Activated CD8-positive, alpha-beta T cell treated with anti-CD3 and anti-CD28 coated beads for 36 hours (primary cell): ENCODE measurements at regions not wholly inside any gene's neighbourhood (a gene's known extent, or its start where the extent isn't known, plus 50 kb on each side); places are given as distances from the start of the nearest gene placed in this dataset.

Source experiments
- ATAC-seq: fragments of 200-7000 bp; cut with Tn5 transposase; one replicate; pipeline ENCODE4 v1.10.0; 2021; ENCODE audit warnings: mild to moderate bottlenecking, moderate library complexity
- CTCF ChIA-PET: fragments of 350-600 bp; sonication (Branson Sonifier 250); formaldehyde crosslinking; loops from one replicate; lab custom pipeline; 2021; ENCODE audit warnings: antibody characterized with exemption; lab: Charles Lee
- POLR2A ChIA-PET: fragments of 350-600 bp; sonication (Branson Sonifier 250); formaldehyde crosslinking; loops from one replicate; lab custom pipeline; 2021; ENCODE audit warnings: antibody characterized with exemption; lab: Charles Lee
- DNase-seq: peaks from one replicate; pipeline ENCODE4 v3.0.0-alpha.2; 2020
- H3K27ac Mint-ChIP-seq: one replicate; pipeline ENCODE4 v1.8.0; 2021; ENCODE audit warnings: mild to moderate bottlenecking, mixed read lengths
- H3K27me3 Mint-ChIP-seq: one replicate; pipeline ENCODE4 v1.8.0; 2021; ENCODE audit warnings: mixed read lengths
- H3K36me3 Mint-ChIP-seq: one replicate; pipeline ENCODE4 v1.8.0; 2021; ENCODE audit warnings: low read depth, mixed read lengths
- H3K4me1 Mint-ChIP-seq: one replicate; pipeline ENCODE4 v1.8.0; 2021; ENCODE audit warnings: low read depth, mixed read lengths
- H3K4me3 Mint-ChIP-seq: one replicate; pipeline ENCODE4 v1.8.0; 2021; ENCODE audit warnings: mild to moderate bottlenecking, moderate library complexity, mixed read lengths
- H3K9me3 Mint-ChIP-seq: one replicate; pipeline ENCODE4 v1.8.0; 2021; ENCODE audit warnings: mixed read lengths
- intact Hi-C: fragments of 100-400 bp; cut with micrococcal nuclease; formaldehyde crosslinking; loops from one replicate; pipeline ENCODE4 v1.10.0; 2022
- TF ChIP-seq, protein P1 (sequence below): fragments of 200-600 bp; IDR thresholded peaks from one replicate; pipeline ENCODE4 v1.8.0; 2022; ENCODE audit warnings: antibody characterized with exemption, mild to moderate bottlenecking

DNA sequence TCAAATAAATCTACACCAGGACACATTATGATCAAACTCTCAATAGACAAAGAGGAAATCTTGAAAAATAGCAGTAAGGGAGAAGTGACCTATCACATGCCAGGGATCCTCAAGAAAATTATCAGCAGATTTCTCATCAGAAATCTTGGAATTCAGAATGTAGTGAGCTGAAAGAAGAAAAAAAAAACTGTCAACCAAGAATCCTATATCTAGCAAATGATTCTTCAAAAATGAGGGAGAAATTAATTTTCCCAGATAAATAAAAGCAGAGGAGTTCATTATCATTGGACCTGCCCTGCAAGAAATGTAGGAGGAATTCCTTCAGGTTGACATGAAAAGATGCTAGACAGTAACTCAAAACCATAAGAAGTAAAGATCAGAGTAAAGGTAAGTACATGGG, 363.6 kb downstream of the TFAP2A start:
- ATAC-seq (no peak), DNase-seq (no peak)
- Mint-ChIP-seq H3K27me3 (no peaks in the 10 kb centered on the region), H3K4me1 (no peaks in the 10 kb centered on the region), H3K9me3 (peaks cover 14% of the 10 kb centered on the region), H3K4me3 (no peak overlapping the region), H3K36me3 (no peaks in the 10 kb centered on the region), H3K27ac (no peak overlapping the region)
- TF ChIP-seq, protein P1, sequence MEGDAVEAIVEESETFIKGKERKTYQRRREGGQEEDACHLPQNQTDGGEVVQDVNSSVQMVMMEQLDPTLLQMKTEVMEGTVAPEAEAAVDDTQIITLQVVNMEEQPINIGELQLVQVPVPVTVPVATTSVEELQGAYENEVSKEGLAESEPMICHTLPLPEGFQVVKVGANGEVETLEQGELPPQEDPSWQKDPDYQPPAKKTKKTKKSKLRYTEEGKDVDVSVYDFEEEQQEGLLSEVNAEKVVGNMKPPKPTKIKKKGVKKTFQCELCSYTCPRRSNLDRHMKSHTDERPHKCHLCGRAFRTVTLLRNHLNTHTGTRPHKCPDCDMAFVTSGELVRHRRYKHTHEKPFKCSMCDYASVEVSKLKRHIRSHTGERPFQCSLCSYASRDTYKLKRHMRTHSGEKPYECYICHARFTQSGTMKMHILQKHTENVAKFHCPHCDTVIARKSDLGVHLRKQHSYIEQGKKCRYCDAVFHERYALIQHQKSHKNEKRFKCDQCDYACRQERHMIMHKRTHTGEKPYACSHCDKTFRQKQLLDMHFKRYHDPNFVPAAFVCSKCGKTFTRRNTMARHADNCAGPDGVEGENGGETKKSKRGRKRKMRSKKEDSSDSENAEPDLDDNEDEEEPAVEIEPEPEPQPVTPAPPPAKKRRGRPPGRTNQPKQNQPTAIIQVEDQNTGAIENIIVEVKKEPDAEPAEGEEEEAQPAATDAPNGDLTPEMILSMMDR = no peak
- ChIA-PET POLR2A (interaction anchor here (0.9 kb wide), 1 partner anchor 17 kb away, joined by 5 read pairs; no protein-coding TSS in a partner anchor), CTCF (no interaction called here)
- intact Hi-C loops = no loop called here

DNA sequence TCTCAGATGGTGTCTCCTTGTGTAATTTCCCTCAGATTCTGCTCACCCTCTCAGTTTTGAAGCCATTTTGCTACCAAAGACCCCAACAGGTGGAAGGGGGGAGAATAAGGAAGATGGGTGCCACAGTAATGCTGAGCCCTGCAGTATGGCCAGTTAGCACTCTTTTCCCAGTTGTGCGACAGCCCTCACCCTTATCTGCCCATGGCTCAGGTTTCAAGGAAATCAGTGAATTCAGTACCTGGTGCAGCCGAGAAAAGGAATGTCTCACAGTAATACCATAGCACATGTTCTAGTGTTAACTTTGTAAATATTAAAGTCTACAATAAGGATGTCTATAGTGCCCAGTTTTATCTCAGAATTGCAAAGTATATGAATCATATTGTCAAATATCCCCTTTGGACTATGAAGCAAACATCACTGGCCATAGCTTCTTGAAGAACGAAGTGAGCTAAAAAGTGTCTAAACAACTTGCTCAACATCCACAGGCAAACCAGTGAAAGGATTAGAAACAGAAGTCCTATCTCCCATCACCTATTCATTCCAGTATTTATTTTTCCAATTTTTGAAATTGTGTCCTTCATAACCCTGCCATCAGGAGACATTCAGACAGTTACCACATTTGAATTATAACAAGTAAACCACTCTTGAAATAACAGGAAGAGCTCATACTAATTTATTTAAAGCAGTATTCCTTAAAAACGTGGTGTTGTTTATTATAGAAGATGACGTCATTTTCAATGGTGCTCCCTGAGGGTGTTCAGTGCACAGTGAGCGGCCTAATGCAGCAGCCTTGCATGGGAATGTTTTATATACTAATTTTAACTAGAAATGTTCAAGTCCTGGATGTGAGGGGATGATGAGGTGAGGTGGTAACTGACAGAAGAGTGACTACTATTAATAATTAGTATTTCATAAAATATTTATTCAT, 366.2 kb downstream of the TFAP2A start:
- ChIA-PET POLR2A (no interaction called here), CTCF (no interaction called here)
- intact Hi-C loops = no loop called here
- H3K27ac Mint-ChIP-seq = no peak overlapping the region
- H3K4me1 Mint-ChIP-seq = no peaks in the 10 kb centered on the region
- ATAC-seq = no peak
- no peak overlapping the region for H3K4me3 Mint-ChIP-seq
- H3K36me3 Mint-ChIP-seq = no peaks in the 10 kb centered on the region
- DNase-seq = no peak
- peaks cover 14% of the 10 kb centered on the region for H3K9me3 Mint-ChIP-seq
- TF ChIP-seq, protein P1 = no peak
- H3K27me3 Mint-ChIP-seq = peaks cover 1% of the 10 kb centered on the region

DNA sequence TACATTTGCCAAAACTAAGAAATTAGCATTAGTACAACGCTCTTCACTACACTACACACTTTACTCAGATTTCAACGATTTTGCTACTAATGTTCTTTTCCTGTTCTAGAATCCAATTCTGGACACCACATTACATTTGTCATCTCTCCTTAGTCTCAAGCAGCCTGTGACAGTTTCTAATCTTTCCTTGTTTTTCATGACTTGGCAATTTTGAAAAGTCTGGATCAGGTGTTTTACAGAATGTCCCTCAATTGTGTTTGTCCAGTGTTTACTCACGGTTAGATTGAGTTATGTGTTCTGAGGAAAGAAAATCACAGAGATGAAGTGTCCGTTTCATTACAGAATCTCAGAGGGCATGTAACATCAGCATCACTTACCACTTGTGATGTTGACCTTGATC, 372.6 kb downstream of the TFAP2A start:
- Mint-ChIP-seq H3K36me3 (no peaks in the 10 kb centered on the region), H3K27me3 (peaks cover 1% of the 10 kb centered on the region), H3K4me1 (no peaks in the 10 kb centered on the region), H3K9me3 (no peaks in the 10 kb centered on the region), H3K27ac (no peak overlapping the region), H3K4me3 (no peak overlapping the region)
- CTCF ChIA-PET = interaction anchor here (1.1 kb wide), 1 partner anchor 16 kb away, joined by 3 read pairs; no protein-coding TSS in a partner anchor
- no peak for ATAC-seq
- POLR2A ChIA-PET = no interaction called here
- intact Hi-C loops = no loop called here
- no peak for DNase-seq
- TF ChIP-seq, protein P1 = no peak

DNA sequence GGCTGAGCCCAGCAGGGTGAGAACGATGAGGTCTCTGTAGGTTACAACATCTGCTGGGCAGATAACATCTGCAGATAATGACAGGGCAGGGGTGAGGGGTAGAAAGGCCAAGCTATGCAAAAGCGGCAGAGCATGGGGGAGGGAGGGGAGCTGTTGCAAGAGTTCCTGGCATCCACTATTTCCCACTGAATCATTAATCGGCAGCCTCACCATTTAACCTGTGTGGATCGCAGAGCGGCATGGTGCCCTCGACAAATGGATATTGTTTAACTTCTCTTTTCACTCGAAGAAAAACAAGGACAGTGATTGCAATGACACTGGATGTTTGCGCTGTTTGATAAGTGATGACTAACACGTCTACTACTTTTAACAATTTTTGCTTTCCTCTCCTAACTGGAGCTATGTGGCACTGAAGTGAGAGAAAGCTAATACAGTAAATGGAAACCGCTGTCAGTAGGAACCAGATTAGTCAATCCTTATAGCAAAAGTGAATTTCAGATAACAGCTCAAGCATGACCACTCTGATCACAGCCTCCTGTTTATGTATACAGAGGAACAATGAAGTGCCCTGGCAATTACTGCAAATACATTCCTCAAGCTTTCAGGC, 381.5 kb downstream of the TFAP2A start:
- DNase-seq (no peak), ATAC-seq (no peak)
- Mint-ChIP-seq H3K4me1 (no peaks in the 10 kb centered on the region), H3K36me3 (no peaks in the 10 kb centered on the region), H3K27ac (no peak overlapping the region), H3K4me3 (no peak overlapping the region), H3K27me3 (no peaks in the 10 kb centered on the region), H3K9me3 (no peaks in the 10 kb centered on the region)
- ChIA-PET POLR2A (no interaction called here), CTCF (interaction anchor here (1.0 kb wide), 1 partner anchor 401 kb away, joined by 3 read pairs; no protein-coding TSS in a partner anchor)
- intact Hi-C loops = no loop called here
- TF ChIP-seq, protein P1 = no peak

DNA sequence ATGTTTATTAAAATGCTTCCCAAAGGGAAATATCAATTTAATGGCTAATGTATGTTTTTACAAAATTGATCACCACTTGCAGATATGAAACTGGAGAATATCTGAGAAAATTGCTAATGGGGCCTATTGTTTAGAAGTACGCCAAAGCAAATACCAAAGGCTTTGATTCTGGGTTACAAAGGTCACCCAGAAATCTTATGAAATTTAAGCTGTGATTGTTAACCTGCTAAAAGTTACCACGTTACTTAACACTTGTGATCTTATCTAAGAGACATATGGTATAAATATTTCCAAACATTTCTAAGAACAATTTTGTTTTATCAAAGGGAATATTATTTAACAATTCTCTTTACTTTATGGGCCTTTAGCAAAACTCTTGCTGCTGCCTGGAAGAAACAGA, 383.3 kb downstream of the TFAP2A start:
- Mint-ChIP-seq H3K9me3 (no peaks in the 10 kb centered on the region), H3K36me3 (no peaks in the 10 kb centered on the region), H3K27me3 (no peaks in the 10 kb centered on the region), H3K4me3 (no peak overlapping the region), H3K27ac (no peak overlapping the region), H3K4me1 (no peaks in the 10 kb centered on the region)
- POLR2A ChIA-PET = no interaction called here
- intact Hi-C loops = no loop called here
- TF ChIP-seq, protein P1 = no peak
- ATAC-seq (no peak), DNase-seq (no peak)
- CTCF ChIA-PET = no interaction called here
